Activated B cell treated with CpG ODN at 0.5 μM for 24 hours (primary cell): ENCODE measurements at regions not wholly inside any gene's neighbourhood (a gene's known extent, or its start where the extent isn't known, plus 50 kb on each side); places are given as distances from the start of the nearest gene placed in this dataset.

ENCODE experiments used
- ATAC-seq: fragments of 200-7000 bp; cut with Tn5 transposase; one replicate; pipeline ENCODE4 v1.10.0; 2021; ENCODE audit warnings: low read depth, mild to moderate bottlenecking, moderate library complexity
- CTCF ChIA-PET: fragments of 350-600 bp; sonication (Branson Sonifier 250); formaldehyde crosslinking; loops from one replicate; lab custom pipeline; 2021; ENCODE audit warnings: antibody characterized with exemption; lab: Charles Lee
- POLR2A ChIA-PET: fragments of 350-600 bp; sonication (Branson Sonifier 250); formaldehyde crosslinking; loops from one replicate; lab custom pipeline; 2021; ENCODE audit warnings: antibody characterized with exemption; lab: Charles Lee
- DNase-seq: peaks from one replicate; pipeline ENCODE4 v3.0.0; 2022
- H3K27ac Mint-ChIP-seq: one replicate; pipeline ENCODE4 v1.8.0; 2020; ENCODE audit warnings: mixed read lengths
- H3K27me3 Mint-ChIP-seq: one replicate; pipeline ENCODE4 v1.8.0; 2021; ENCODE audit warnings: mixed read lengths
- H3K36me3 Mint-ChIP-seq: one replicate; pipeline ENCODE4 v1.8.0; 2021; ENCODE audit warnings: low read depth, mixed read lengths
- H3K4me1 Mint-ChIP-seq: one replicate; pipeline ENCODE4 v1.8.0; 2021; ENCODE audit warnings: mixed read lengths
- H3K4me3 Mint-ChIP-seq: one replicate; pipeline ENCODE4 v1.8.0; 2020; ENCODE audit warnings: mild to moderate bottlenecking, mixed read lengths
- H3K9me3 Mint-ChIP-seq: one replicate; pipeline ENCODE4 v1.8.0; 2020; ENCODE audit warnings: mixed read lengths
- intact Hi-C: fragments of 100-400 bp; cut with micrococcal nuclease; formaldehyde crosslinking; loops from one replicate; pipeline ENCODE4 v1.15.1; 2024
- TF ChIP-seq, protein P1 (sequence below): fragments of 200-600 bp; IDR thresholded peaks from one replicate; pipeline ENCODE4 v1.8.0; 2022; ENCODE audit warnings: antibody characterized with exemption, mild to moderate bottlenecking

DNA sequence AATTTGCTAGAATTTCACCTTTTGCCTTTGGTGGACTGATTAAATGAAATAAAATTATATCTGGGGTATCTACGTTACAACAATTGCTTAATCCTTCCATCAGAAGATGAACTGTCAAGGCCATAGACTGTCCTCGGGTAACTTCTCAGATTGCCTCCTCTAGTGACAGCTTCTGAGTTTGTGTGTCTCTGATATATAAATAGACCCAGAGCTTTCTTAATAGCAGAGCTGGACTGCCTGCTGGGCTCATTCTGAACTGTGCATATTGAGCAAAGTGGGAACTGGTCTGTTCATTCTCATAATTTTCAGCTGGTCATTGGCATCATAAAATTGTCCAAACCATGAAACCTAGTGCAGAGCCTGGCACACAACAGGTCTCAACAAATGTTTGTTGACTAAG is 99.1 kb upstream of the GRAMD1B start:
- no peak overlapping the region for H3K27ac Mint-ChIP-seq
- H3K9me3 Mint-ChIP-seq: peaks cover 4% of the 10 kb centered on the region
- H3K4me1 Mint-ChIP-seq: no peaks in the 10 kb centered on the region
- CTCF ChIA-PET: no interaction called here
- no peaks in the 10 kb centered on the region for H3K36me3 Mint-ChIP-seq
- POLR2A ChIA-PET: no interaction called here
- no peak for DNase-seq
- ATAC-seq: no peak
- no peaks in the 10 kb centered on the region for H3K27me3 Mint-ChIP-seq
- TF ChIP-seq, protein P1, sequence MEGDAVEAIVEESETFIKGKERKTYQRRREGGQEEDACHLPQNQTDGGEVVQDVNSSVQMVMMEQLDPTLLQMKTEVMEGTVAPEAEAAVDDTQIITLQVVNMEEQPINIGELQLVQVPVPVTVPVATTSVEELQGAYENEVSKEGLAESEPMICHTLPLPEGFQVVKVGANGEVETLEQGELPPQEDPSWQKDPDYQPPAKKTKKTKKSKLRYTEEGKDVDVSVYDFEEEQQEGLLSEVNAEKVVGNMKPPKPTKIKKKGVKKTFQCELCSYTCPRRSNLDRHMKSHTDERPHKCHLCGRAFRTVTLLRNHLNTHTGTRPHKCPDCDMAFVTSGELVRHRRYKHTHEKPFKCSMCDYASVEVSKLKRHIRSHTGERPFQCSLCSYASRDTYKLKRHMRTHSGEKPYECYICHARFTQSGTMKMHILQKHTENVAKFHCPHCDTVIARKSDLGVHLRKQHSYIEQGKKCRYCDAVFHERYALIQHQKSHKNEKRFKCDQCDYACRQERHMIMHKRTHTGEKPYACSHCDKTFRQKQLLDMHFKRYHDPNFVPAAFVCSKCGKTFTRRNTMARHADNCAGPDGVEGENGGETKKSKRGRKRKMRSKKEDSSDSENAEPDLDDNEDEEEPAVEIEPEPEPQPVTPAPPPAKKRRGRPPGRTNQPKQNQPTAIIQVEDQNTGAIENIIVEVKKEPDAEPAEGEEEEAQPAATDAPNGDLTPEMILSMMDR: no peak
- no peak overlapping the region for H3K4me3 Mint-ChIP-seq
- intact Hi-C loops: no loop called here

DNA sequence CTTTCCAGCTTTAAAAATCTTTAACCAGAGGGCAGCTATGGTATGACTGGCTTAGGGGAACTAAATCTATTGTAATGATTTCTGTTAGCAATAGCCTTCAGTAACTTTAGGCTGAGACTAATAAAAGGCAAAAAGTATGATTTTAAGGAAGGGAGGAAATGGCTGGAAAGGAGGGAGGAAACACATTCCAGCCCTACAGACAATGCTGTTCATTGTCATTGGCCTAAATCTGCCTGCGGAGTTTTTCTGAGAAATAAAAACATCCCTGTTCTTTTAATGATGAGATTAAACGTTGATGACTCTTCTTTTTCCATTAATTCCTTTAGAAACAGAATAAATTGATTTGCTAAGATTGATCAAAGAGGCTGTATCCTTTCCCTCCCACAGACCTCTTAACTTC is 99.6 kb upstream of the GRAMD1B start:
- no peak overlapping the region for H3K4me3 Mint-ChIP-seq

DNA sequence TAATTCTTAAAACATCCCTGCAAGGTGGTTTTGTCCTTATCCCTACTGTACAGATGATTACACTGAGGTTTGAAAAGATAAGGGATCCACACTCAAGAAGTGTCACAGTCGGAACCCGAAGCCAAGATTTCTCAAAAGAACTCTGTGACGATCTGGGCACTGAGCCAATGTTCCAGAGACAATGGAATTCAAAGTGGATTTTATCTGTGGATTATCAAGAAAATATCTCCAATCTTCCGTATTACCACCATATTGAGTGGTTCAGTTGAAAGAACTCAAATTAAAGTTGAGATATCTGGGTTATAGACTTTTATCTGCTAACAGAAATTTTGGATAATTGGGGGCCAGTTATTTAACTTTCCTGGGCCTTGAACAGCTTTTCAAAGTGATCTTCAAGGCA is 100.0 kb upstream of the GRAMD1B start:
- Mint-ChIP-seq H3K36me3 (no peaks in the 10 kb centered on the region), H3K9me3 (peaks cover 4% of the 10 kb centered on the region), H3K4me1 (no peaks in the 10 kb centered on the region), H3K4me3 (no peak overlapping the region), H3K27ac (no peak overlapping the region), H3K27me3 (no peaks in the 10 kb centered on the region)
- intact Hi-C loops: no loop called here
- no peak for ATAC-seq
- no peak for DNase-seq
- ChIA-PET POLR2A (no interaction called here), CTCF (no interaction called here)
- TF ChIP-seq, protein P1: no peak

More for the DNA sequence above, 99.6 kb upstream of the GRAMD1B start:
- Mint-ChIP-seq H3K9me3 (peaks cover 4% of the 10 kb centered on the region), H3K4me1 (no peaks in the 10 kb centered on the region), H3K27ac (no peak overlapping the region), H3K27me3 (no peaks in the 10 kb centered on the region), H3K36me3 (no peaks in the 10 kb centered on the region)
- TF ChIP-seq, protein P1: no peak
- ChIA-PET POLR2A (no interaction called here), CTCF (no interaction called here)
- ATAC-seq: no peak
- intact Hi-C loops: no loop called here
- DNase-seq: no peak

DNA sequence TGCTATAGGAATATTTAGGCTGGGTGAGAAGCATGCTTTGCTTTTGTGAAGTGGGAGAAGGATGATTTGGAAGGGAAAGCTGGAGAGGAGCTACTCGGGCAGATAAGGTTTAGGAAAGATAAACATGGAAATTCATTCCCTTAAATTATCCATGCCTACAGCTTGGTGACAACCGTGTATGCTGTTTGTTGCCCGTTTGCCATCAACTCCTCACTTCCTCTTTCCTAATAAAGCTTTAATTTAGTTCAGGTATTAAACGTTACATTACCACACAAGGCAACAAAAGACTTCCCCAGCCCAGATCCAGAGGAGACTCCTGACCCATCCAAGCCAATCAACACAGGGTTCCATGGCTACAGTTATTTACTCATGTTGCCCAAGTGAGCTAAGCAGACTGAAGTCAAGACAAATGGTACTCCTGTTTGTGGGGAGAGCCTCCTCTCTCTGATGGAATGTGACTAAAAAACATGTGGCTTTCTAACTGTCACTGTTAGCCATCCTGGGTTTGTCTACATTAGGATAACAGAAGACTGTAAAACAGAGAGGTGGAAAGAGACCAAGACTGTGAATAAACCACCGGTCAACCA is 101.7 kb upstream of the GRAMD1B start:
- Mint-ChIP-seq H3K9me3 (peaks cover 4% of the 10 kb centered on the region), H3K36me3 (no peaks in the 10 kb centered on the region), H3K4me1 (no peaks in the 10 kb centered on the region), H3K27me3 (no peaks in the 10 kb centered on the region), H3K4me3 (no peak overlapping the region), H3K27ac (no peak overlapping the region)
- intact Hi-C loops: no loop called here
- ChIA-PET CTCF (no interaction called here), POLR2A (no interaction called here)
- ATAC-seq (no peak), DNase-seq (no peak)
- TF ChIP-seq, protein P1: no peak

DNA sequence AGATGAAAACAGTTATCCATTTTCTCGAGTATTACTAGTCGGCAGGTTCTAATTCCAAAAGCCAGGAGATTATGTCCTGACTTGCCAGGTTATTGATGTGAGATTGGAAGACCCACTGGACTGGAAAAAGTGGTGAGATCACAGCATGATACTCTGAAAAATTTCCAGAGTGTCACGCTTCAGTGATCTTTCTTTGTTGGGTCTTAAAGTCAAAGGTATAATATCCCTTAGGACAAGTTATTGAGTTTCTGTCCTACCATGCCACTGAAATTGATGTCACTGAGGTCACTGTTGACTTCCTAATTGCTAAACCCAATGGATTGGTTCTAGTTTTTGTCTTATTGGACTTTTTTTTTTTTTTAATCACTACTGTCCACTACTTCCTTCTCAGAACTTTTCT is 104.5 kb upstream of the GRAMD1B start:
- H3K27me3 Mint-ChIP-seq: peaks cover 2% of the 10 kb centered on the region
- ATAC-seq (no peak), DNase-seq (no peak)
- H3K4me1 Mint-ChIP-seq: no peaks in the 10 kb centered on the region
- POLR2A ChIA-PET: no interaction called here
- H3K36me3 Mint-ChIP-seq: no peaks in the 10 kb centered on the region
- TF ChIP-seq, protein P1: no peak
- no peak overlapping the region for H3K27ac Mint-ChIP-seq
- CTCF ChIA-PET: no interaction called here
- no peaks in the 10 kb centered on the region for H3K9me3 Mint-ChIP-seq
- intact Hi-C loops: no loop called here
- no peak overlapping the region for H3K4me3 Mint-ChIP-seq
